ENCODE measurements at regions not wholly inside any gene's neighbourhood (a gene's known extent, or its start where the extent isn't known, plus 50 kb on each side); places are given as distances from the start of the nearest gene placed in this dataset.

DNA sequence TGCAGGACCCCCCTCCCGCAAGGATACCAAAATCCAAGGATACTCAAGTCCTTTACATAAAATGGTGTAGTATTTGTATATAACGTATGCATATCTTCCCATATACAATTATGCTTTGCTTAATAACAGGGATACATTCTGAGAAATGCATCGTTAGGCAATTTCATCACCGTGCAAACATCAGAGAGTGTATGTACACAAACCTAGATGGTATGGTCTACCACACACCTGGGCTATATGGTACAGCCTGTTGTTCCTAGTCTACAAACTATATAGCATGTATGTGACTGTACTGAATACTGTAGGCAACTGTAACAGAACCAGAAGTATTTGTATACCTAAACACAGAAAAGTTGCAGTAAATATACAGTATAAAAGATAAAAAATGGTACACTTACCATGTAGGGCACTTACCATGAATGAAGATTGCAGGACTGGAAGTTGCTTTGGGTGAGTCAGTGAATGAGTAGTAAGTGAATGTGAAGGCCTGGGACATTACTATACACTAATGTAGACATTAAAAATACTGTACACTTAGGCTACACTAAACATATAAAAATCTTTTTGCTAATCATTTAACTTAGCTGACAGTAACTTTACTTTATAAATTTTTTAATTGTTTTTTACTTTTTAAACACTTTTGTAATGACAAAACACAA, 141.1 kb downstream of the SLC41A2 start:
- H3K36me3 Mint-ChIP-seq (ENCODE audit: low read depth), result no peaks in the 10 kb centered on the region
- POLR2A ChIA-PET, result no interaction called here
- no peak overlapping the region for H3K27ac Mint-ChIP-seq
- H3K9me3 Mint-ChIP-seq, result no peaks in the 10 kb centered on the region
- H3K4me3 Mint-ChIP-seq, result no peak overlapping the region
- DNase-seq, result no peak
- CTCF ChIA-PET, result interaction anchor here (0.9 kb wide), 1 partner anchor 16 kb away, joined by 3 read pairs; no protein-coding TSS in a partner anchor
- no peaks in the 10 kb centered on the region for H3K4me1 Mint-ChIP-seq
- H3K27me3 Mint-ChIP-seq, result no peaks in the 10 kb centered on the region

DNA sequence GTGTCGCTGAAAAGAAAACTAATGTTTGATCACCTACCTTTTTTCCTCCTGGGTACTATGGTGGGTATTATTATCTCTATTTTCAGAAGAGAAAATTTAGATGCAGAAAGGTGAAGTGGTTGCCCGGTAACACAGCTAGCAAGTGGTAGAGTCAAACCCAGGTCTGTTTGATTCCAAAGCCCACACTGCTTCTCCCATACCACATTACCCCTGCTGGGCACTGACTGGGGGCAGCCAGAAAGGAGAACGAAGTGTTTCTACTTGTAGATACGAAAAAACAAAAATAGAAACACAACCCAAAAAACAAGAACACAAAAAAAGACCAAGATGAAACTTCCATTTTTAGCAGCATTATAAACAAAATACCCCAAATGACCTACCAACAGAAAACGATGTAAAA, 142.2 kb downstream of the SLC41A2 start:
- POLR2A ChIA-PET, result no interaction called here
- CTCF ChIA-PET, result no interaction called here
- H3K4me3 Mint-ChIP-seq, result no peak overlapping the region
- H3K9me3 Mint-ChIP-seq, result no peaks in the 10 kb centered on the region
- H3K4me1 Mint-ChIP-seq, result no peaks in the 10 kb centered on the region
- no peaks in the 10 kb centered on the region for H3K27me3 Mint-ChIP-seq
- no peak overlapping the region for H3K27ac Mint-ChIP-seq
- H3K36me3 Mint-ChIP-seq (ENCODE audit: low read depth), result no peaks in the 10 kb centered on the region
- no peak for DNase-seq

DNA sequence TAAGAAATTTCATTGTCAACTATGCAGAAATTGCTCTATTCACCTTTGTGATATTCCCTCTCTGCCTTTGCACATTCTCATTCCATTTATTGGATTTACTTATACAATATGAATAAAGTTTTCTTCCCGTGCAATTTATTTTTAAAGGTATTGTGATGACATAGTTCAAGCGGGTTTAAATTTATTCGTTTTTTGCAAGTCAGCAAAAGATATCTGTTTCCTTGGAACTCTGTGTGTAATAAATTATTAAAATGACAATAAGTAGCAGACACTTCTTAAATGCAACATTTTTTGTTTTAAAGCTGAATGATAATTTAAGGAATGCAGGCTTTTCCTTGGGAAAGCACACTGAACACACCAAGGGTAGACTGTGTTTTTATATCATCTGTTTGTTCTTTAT, 143.1 kb downstream of the SLC41A2 start:
- H3K9me3 Mint-ChIP-seq, result no peaks in the 10 kb centered on the region
- ChIA-PET POLR2A (no interaction called here), CTCF (no interaction called here)
- H3K4me1 Mint-ChIP-seq, result no peaks in the 10 kb centered on the region
- no peak overlapping the region for H3K27ac Mint-ChIP-seq
- H3K36me3 Mint-ChIP-seq (ENCODE audit: low read depth), result no peaks in the 10 kb centered on the region
- no peaks in the 10 kb centered on the region for H3K27me3 Mint-ChIP-seq
- H3K4me3 Mint-ChIP-seq, result no peak overlapping the region
- DNase-seq, result no peak

Measured in activated CD4-positive, alpha-beta T cell treated with anti-CD3 and anti-CD28 coated beads, Interleukin-2, amount 10 ng/mL, durations not matched to agents 7 days and 5 days (primary cell).